BE2C (cell line): ENCODE measurements at regions not wholly inside any gene's neighbourhood (a gene's known extent, or its start where the extent isn't known, plus 50 kb on each side); places are given as distances from the start of the nearest gene placed in this dataset.

Source experiments
- DNase-seq: peaks from one replicate; pipeline ENCODE4 v3.0.0-alpha.2; 2020
- H3K27me3 ChIP-seq: fragments of 250-450 bp; sonication (Bioruptor Pico); 2 replicates; pipeline ENCODE4 v1.5.1; 2020; ENCODE audit warnings: mild to moderate bottlenecking
- H3K36me3 ChIP-seq: fragments of 250-450 bp; sonication (Bioruptor Pico); 2 replicates; pipeline ENCODE4 v1.5.1; 2020; ENCODE audit warnings: mild to moderate bottlenecking
- H3K4me1 ChIP-seq: fragments of 250-450 bp; sonication (Bioruptor Pico); 2 replicates; pipeline ENCODE4 v1.5.1; 2020
- H3K4me3 ChIP-seq: 2 replicates; pipeline ENCODE4 v1.5.1; 2011; ENCODE audit warnings: low read depth, low read length
- H3K9me3 ChIP-seq: fragments of 250-450 bp; sonication (Bioruptor Pico); 2 replicates; pipeline ENCODE4 v1.5.1; 2020
- TF ChIP-seq, protein P1 (sequence below): IDR thresholded peaks from 2 replicates; pipeline ENCODE4 v1.5.1; 2012; ENCODE audit warnings: mild to moderate bottlenecking, low read depth, low read length

DNA sequence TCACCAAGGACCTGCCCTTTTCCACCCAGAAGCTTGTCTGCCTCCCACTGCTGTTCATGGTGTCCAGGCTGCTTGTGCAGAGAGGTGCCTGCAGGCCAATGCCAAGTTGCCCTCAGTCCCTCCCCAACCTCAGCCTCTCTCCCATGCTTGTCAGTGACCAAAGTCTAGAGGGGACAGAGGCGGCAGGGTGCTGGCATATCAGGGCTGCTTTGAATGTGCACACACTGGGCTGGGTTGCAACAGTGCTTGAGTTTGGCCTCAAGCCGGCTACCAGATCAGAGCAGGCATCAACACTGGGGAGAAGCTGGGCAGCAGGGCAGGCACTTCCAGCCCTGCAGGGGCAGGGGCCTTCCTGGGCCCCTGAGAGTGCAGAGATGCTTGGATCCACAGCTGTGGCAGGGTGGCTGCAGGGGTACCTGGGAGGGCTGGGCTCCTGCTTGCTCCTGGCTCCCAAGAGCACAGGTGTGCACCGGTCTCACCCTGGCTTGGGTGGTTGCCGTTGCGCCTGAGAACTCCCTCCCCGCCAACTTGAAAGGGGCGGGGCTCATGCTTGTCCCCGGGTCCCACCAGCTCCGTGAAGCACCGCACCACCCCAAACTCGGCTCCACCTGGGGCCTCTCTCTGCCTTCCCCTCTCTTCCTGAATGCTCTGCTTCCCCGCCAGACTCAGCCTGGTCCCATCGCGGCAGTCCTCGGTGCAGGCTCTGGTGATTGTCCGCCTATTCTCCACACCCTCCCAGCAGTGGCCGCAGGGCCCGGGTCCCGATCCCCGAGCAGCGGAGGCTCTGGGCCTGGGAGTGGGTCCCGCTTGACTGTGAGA lies 1681.9 kb upstream of the ADGRL3 start:
- H3K9me3 ChIP-seq = no peaks in the 10 kb centered on the region; the same call in 1 of the 2 replicates
- H3K27me3 ChIP-seq = no peaks in the 10 kb centered on the region
- H3K4me1 ChIP-seq = no peaks in the 10 kb centered on the region
- H3K36me3 ChIP-seq = no peaks in the 10 kb centered on the region
- TF ChIP-seq, protein P1, sequence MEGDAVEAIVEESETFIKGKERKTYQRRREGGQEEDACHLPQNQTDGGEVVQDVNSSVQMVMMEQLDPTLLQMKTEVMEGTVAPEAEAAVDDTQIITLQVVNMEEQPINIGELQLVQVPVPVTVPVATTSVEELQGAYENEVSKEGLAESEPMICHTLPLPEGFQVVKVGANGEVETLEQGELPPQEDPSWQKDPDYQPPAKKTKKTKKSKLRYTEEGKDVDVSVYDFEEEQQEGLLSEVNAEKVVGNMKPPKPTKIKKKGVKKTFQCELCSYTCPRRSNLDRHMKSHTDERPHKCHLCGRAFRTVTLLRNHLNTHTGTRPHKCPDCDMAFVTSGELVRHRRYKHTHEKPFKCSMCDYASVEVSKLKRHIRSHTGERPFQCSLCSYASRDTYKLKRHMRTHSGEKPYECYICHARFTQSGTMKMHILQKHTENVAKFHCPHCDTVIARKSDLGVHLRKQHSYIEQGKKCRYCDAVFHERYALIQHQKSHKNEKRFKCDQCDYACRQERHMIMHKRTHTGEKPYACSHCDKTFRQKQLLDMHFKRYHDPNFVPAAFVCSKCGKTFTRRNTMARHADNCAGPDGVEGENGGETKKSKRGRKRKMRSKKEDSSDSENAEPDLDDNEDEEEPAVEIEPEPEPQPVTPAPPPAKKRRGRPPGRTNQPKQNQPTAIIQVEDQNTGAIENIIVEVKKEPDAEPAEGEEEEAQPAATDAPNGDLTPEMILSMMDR = no peak
- DNase-seq = no peak
- H3K4me3 ChIP-seq = no peak overlapping the region

DNA sequence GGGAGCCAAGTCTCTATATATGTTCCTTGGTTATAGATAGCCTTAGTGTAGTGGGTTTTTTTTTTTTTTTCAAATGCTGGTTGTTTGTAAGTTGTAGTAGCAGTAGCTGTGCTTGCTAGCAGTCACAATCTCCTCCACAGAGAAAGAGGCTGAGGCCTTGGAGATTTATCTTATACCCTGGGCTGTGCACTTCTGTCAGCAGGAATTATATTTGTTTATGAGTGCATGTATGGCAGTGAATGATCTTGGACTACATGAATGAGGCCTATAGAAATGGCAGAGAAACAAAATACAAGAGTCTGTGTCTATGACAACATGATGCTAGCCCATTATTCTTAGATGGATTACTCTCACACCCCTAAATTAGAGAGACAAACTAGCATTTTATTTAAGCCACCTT lies 1674.2 kb upstream of the ADGRL3 start:
- DNase-seq = no peak
- H3K9me3 ChIP-seq = no peaks in the 10 kb centered on the region
- H3K27me3 ChIP-seq = no peaks in the 10 kb centered on the region
- H3K4me1 ChIP-seq = no peaks in the 10 kb centered on the region
- no peak overlapping the region for H3K4me3 ChIP-seq
- TF ChIP-seq, protein P1 = no peak
- H3K36me3 ChIP-seq = no peaks in the 10 kb centered on the region

DNA sequence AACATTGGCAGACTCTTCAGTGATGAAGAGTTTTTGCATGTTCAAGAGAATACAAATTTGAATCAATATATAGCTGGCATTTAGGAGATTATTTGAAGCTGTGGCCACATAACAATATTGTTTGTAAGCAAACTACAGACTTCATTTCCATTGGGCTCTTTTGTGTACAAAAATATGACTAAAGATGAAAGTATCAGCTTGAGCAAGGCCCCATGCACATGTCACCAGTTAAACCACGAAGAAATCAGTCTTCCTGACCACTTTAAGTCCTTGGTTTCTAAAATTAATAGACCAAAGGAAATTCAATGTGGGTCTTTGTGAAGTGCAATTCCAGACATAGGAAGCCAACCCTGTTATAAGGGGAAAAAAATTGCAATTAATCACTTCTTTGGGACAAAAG lies 1664.6 kb upstream of the ADGRL3 start:
- TF ChIP-seq, protein P1 = no peak
- Histone ChIP-seq H3K4me1 (no peaks in the 10 kb centered on the region), H3K4me3 (no peak overlapping the region), H3K36me3 (no peaks in the 10 kb centered on the region), H3K27me3 (no peaks in the 10 kb centered on the region), H3K9me3 (no peaks in the 10 kb centered on the region)
- no peak for DNase-seq

DNA sequence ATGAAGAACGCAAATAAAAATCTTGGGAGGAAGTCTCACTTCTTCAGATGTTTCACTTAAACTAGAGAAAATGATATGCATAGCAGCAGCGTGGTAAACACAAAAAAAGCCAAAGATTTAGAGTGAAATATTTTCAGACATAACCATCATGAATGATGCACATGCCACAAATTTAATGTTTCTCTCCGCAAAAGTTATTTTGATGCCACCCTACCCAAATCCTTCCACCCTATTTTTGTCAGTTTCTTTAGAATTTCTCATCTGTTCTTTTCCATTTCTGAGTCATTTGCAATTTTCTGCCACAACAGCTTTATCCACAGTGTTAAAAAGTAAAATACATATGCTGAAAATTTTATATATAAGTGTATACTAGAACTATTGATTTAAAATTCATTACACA lies 1663.7 kb upstream of the ADGRL3 start:
- Histone ChIP-seq H3K9me3 (no peaks in the 10 kb centered on the region), H3K27me3 (no peaks in the 10 kb centered on the region), H3K4me1 (no peaks in the 10 kb centered on the region), H3K4me3 (no peak overlapping the region), H3K36me3 (no peaks in the 10 kb centered on the region)
- DNase-seq = no peak
- TF ChIP-seq, protein P1 = no peak

DNA sequence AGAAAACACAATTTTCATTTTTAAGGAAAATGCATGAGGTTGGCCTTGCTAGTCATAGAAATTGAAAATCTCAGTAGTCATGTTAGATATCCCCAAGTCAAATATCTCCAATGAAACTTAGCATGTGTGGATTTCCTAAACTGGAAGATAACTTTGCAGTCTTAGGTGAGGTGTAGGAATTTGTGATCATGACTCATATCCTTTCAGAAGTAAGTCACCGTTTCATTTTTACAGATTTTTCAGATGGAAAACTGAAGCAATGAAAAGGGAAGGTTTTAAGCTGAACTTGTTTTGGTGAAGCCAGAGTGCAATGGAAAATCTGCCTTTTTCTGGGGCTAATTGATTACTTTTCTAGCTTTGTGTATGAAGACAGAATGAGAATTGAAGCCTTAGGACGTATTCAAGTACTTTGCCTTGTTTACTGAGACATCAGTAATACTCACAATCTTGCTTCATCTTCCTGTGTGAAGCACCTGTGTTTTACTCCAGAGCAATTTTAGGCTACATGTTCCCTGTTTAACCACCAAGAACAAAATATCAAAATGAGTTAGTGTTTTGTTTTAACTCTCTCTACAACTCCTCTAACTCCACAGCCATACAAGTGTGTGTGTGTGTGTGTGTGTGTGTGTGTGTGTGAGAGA lies 1662.8 kb upstream of the ADGRL3 start:
- Histone ChIP-seq H3K4me1 (no peaks in the 10 kb centered on the region), H3K4me3 (no peak overlapping the region), H3K9me3 (peaks cover 3% of the 10 kb centered on the region; the same call in 1 of the 2 replicates), H3K27me3 (no peaks in the 10 kb centered on the region), H3K36me3 (no peaks in the 10 kb centered on the region)
- TF ChIP-seq, protein P1 = no peak
- no peak for DNase-seq

DNA sequence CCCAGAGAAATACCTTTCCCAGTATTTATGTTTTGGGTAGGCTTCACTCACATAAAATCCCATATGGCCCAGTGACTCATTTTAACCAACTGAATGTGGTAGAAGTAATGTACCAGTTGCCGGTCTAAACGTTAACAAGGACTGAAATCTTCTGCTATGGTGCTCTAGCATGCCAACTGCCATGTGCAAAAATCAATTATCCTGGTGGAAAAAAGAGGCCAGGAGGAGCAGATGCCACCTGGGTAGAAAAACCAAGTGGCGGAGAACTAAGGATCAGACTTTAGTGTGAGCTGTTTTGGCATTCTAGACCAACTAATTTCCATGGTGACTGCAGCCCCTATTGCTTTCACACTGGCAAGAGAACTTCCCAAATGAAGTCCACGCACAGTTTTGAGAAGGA lies 1660.7 kb upstream of the ADGRL3 start:
- H3K9me3 ChIP-seq = peaks cover 3% of the 10 kb centered on the region; the same call in 1 of the 2 replicates
- DNase-seq = no peak
- no peaks in the 10 kb centered on the region for H3K27me3 ChIP-seq
- H3K4me3 ChIP-seq = no peak overlapping the region
- no peaks in the 10 kb centered on the region for H3K4me1 ChIP-seq
- TF ChIP-seq, protein P1 = no peak
- no peaks in the 10 kb centered on the region for H3K36me3 ChIP-seq
